Endothelial cell of umbilical vein (primary cell): ENCODE measurements at regions not wholly inside any gene's neighbourhood (a gene's known extent, or its start where the extent isn't known, plus 50 kb on each side); places are given as distances from the start of the nearest gene placed in this dataset.

Experiments
- BruUV-seq: library from RNA; stranded (reverse); fragments of 400-500 nt; replicated peaks from 2 replicates; lab custom pipeline; 2021; lab: Mats Ljungman, UMichigan
- CTCF ChIA-PET: fragments of 300-600, 350-600 bp; sonication (Branson Sonifier 250); formaldehyde crosslinking; loops from one replicate; lab custom pipeline; 2021; ENCODE audit warnings: antibody characterized with exemption, inconsistent platforms; lab: Charles Lee
- POLR2A ChIA-PET: fragments of 300-600, 350-600 bp; sonication (Branson Sonifier 250); formaldehyde crosslinking; loops from one replicate; lab custom pipeline; 2021; ENCODE audit warnings: antibody characterized with exemption, inconsistent platforms; lab: Charles Lee
- DNase-seq: peaks from one replicate; pipeline ENCODE4 v3.0.0-alpha.2; 2011; ENCODE audit warnings: low read depth, low spot score
- FAIRE-seq: peaks from 2 replicates; lab custom pipeline; 2011; peaks lifted over from hg19 to GRCh38; lab: Jason Lieb, UNC
- H2AFZ ChIP-seq: 2 replicates; pipeline ENCODE4 v1.6.0; 2012; ENCODE audit warnings: low read depth, low read length, control low read depth, inconsistent platforms
- H3K27ac ChIP-seq: 2 replicates; pipeline ENCODE4 v1.5.1; 2011; ENCODE audit warnings: low read depth, mild to moderate bottlenecking, control low read depth, low read length, moderate library complexity; ENCODE audit not compliant: insufficient read depth
- H3K27me3 ChIP-seq, 2 experiments: 2 replicates each; pipeline versions ENCODE4 v1.6.0 to v1.6.1; 2011; ENCODE audit warnings: low read length in 2 of 2, mixed read lengths in 1 of 2; ENCODE audit not compliant: control insufficient read depth in 2 of 2, insufficient read depth in 2 of 2
- H3K36me3 ChIP-seq, 2 experiments: 2 replicates in 1 of 2; 3 replicates in 1 of 2; pipeline ENCODE4 v1.5.1; 2011; ENCODE audit warnings: low read length in 2 of 2, mild to moderate bottlenecking in 1 of 2, moderate library complexity in 1 of 2; ENCODE audit not compliant: control insufficient read depth in 2 of 2, insufficient read depth in 2 of 2; ENCODE audit errors: extremely low read depth in 1 of 2
- H3K4me1 ChIP-seq: 3 replicates; pipeline ENCODE4 v1.5.1; 2011; ENCODE audit warnings: mild to moderate bottlenecking, low read length; ENCODE audit not compliant: control insufficient read depth, insufficient read depth; ENCODE audit errors: extremely low read depth
- H3K4me2 ChIP-seq: 2 replicates; pipeline ENCODE4 v1.6.1; 2011; ENCODE audit warnings: low read length, control low read depth, mixed read lengths; ENCODE audit not compliant: insufficient read depth
- H3K4me3 ChIP-seq, 3 experiments: fragments of 200-600 bp in 1 of 3; sonication (generic), shearing (Covaris generic) in 1 of 3; replicated peaks in 1 of 3; 2 replicates each; pipeline ENCODE4 v1.5.1; 2011 to 2016; ENCODE audit warnings: control low read depth in 3 of 3, low read length in 3 of 3, mild to moderate bottlenecking in 2 of 3, inconsistent platforms in 1 of 3, low read depth in 1 of 3, moderate library complexity in 1 of 3; ENCODE audit not compliant: insufficient read depth in 1 of 3
- H3K79me2 ChIP-seq: 2 replicates; pipeline ENCODE4 v1.6.0; 2012; ENCODE audit warnings: low read length, inconsistent platforms; ENCODE audit not compliant: control insufficient read depth, insufficient read depth
- H3K9ac ChIP-seq: replicated peaks from 2 replicates; pipeline ENCODE3; 2011; ENCODE audit warnings: low read length, control low read depth; ENCODE audit not compliant: insufficient read depth; ENCODE audit errors: extremely low read depth
- H3K9me1 ChIP-seq: replicated peaks from 3 replicates; pipeline ENCODE4 v1.6.0; 2011; ENCODE audit warnings: mild to moderate bottlenecking, low read length; ENCODE audit not compliant: control insufficient read depth, insufficient read depth; ENCODE audit errors: extremely low read depth
- H3K9me3 ChIP-seq: replicated peaks from 2 replicates; pipeline ENCODE4 v1.5.1; 2012; ENCODE audit warnings: low read length, inconsistent platforms; ENCODE audit not compliant: control insufficient read depth, insufficient read depth
- H4K20me1 ChIP-seq: replicated peaks from 2 replicates; pipeline ENCODE3; 2011; ENCODE audit warnings: mild to moderate bottlenecking, low read length; ENCODE audit not compliant: control insufficient read depth, insufficient read depth; ENCODE audit errors: extremely low read depth
- EZH2 ChIP-seq: IDR thresholded peaks from 2 replicates; pipeline ENCODE4 v1.6.1; 2012; ENCODE audit warnings: borderline replicate concordance, low read depth, mild to moderate bottlenecking, moderate library complexity, low read length, inconsistent platforms; ENCODE audit not compliant: severe bottlenecking
- GATA2 ChIP-seq: IDR thresholded peaks from 2 replicates; pipeline ENCODE4 v1.7.0; 2011; ENCODE audit warnings: low read depth, mild to moderate bottlenecking, moderate library complexity, mixed read lengths, low read length; ENCODE audit not compliant: insufficient read length, insufficient read depth
- JUN ChIP-seq: IDR thresholded peaks from 2 replicates; pipeline ENCODE4 v1.6.1; 2011; ENCODE audit warnings: borderline replicate concordance, low read depth; ENCODE audit not compliant: insufficient read length, insufficient read depth
- MYC ChIP-seq: IDR thresholded peaks from one replicate; pipeline ENCODE4 v1.6.1; 2011; ENCODE audit warnings: mild to moderate bottlenecking, low read depth, low read length
- dilution Hi-C: fragments of 300-500 bp; cut with MboI; formaldehyde crosslinking; loops from one replicate; pipeline ENCODE4 v1.15.0; 2019; ENCODE audit warnings: low sequenced_read_pairs; ENCODE audit not compliant: extremely low pct_ligation_motif_present
- intact Hi-C: fragments of 100-400 bp; cut with micrococcal nuclease; formaldehyde crosslinking; loops from one replicate; pipeline ENCODE4 v1.10.0; 2022
- TF ChIP-seq, protein P1 (sequence below), 2 donors: IDR thresholded peaks; 1 replicate in 1 of 2; 2 replicates in 1 of 2; pipeline ENCODE4 v1.5.1; 2011; ENCODE audit warnings: low read length in 2 of 2, mild to moderate bottlenecking in 2 of 2, moderate library complexity in 2 of 2, control low read depth in 1 of 2, inconsistent platforms in 1 of 2, low read depth in 1 of 2; ENCODE audit not compliant: insufficient read depth in 1 of 2; ENCODE audit errors: extremely low read depth in 1 of 2
- TF ChIP-seq, protein P2 (sequence below): IDR thresholded peaks from 2 replicates; pipeline ENCODE4 v1.6.1; 2011; ENCODE audit not compliant: insufficient read depth, insufficient read length

DNA sequence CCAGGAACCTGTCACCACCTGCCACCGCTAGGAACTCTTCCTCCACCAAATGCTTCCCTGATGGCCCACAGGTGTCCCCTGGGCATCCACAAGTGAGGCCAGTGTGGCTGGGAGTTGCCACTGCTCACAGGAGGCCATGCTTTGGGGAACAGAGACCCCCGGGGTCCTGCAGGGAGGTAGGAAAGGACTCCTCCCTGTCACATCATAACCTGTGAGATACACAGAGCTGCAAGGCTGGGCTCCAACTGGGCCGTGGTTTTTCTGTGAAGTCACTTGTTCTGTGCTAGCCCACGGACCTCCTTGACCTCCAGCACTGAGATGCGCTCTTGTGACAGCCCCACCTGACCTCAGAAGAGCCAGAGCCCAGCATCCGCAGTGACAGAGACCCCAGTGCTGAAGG is 311.2 kb downstream of the C16orf95 start:
- no peaks in the 10 kb centered on the region for H3K36me3 ChIP-seq
- dilution Hi-C loops (no loop called here), intact Hi-C loops (no loop called here)
- H2AFZ ChIP-seq, result no peak overlapping the region
- peaks cover 2 to 5% of the 10 kb centered on the region in 2 experiments for H3K27me3 ChIP-seq
- no peak for FAIRE-seq
- H3K27ac ChIP-seq, result no peak overlapping the region
- no peaks in the 10 kb centered on the region for H3K79me2 ChIP-seq
- no peak overlapping the region for H3K9ac ChIP-seq
- no peaks in the 10 kb centered on the region for H4K20me1 ChIP-seq
- no peaks in the 10 kb centered on the region for H3K9me3 ChIP-seq
- no peak overlapping the region for H3K4me3 ChIP-seq
- no TSS peak for BruUV-seq
- no peaks in the 10 kb centered on the region for H3K4me1 ChIP-seq
- ChIA-PET CTCF (interaction anchor here (1.3 to 1.5 kb wide), 2 partner anchors 12 to 71 kb away, joined by 4 to 5 read pairs; no protein-coding TSS in a partner anchor), POLR2A (no interaction called here)
- H3K9me1 ChIP-seq, result no peaks in the 10 kb centered on the region
- no peak for DNase-seq
- TF ChIP-seq MYC (no peak), JUN (no peak), EZH2 (no peak), GATA2 (no peak)
- TF ChIP-seq, protein P1, sequence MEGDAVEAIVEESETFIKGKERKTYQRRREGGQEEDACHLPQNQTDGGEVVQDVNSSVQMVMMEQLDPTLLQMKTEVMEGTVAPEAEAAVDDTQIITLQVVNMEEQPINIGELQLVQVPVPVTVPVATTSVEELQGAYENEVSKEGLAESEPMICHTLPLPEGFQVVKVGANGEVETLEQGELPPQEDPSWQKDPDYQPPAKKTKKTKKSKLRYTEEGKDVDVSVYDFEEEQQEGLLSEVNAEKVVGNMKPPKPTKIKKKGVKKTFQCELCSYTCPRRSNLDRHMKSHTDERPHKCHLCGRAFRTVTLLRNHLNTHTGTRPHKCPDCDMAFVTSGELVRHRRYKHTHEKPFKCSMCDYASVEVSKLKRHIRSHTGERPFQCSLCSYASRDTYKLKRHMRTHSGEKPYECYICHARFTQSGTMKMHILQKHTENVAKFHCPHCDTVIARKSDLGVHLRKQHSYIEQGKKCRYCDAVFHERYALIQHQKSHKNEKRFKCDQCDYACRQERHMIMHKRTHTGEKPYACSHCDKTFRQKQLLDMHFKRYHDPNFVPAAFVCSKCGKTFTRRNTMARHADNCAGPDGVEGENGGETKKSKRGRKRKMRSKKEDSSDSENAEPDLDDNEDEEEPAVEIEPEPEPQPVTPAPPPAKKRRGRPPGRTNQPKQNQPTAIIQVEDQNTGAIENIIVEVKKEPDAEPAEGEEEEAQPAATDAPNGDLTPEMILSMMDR (IDR thresholded peaks at IDR 0.05; ENCODE audit: extremely low read depth in 1 of 2, insufficient read depth in 1 of 2, low read depth in 1 of 2, low read length in 2 of 2), result no peak
- TF ChIP-seq, protein P2, sequence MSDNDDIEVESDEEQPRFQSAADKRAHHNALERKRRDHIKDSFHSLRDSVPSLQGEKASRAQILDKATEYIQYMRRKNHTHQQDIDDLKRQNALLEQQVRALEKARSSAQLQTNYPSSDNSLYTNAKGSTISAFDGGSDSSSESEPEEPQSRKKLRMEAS, result no peak
- no peak overlapping the region for H3K4me2 ChIP-seq
